ENCODE measurements at regions not wholly inside any gene's neighbourhood (a gene's known extent, or its start where the extent isn't known, plus 50 kb on each side); places are given as distances from the start of the nearest gene placed in this dataset.

DNA sequence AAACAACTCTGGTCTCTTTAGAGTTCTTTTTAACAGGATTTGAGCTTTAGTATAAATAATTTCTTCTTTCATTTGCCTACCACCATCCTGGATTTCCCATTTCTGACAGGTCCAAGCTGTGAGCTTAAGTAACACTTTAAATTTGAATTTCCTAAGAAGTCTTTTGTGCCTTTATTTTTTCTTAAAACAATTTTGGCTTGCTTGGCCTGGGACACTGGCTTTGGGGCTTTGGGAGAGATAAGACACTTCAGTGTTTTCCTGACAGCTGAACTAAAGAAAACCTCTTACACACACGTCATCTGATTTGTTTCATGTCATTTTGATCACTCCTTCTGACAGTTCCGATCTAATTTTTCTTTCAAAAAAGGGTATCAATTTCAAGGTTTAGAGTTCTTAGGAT, 121.3 kb upstream of the BMPER start:
- no peak for DNase-seq (ENCODE audit: low read depth)
- TF ChIP-seq, protein P1, sequence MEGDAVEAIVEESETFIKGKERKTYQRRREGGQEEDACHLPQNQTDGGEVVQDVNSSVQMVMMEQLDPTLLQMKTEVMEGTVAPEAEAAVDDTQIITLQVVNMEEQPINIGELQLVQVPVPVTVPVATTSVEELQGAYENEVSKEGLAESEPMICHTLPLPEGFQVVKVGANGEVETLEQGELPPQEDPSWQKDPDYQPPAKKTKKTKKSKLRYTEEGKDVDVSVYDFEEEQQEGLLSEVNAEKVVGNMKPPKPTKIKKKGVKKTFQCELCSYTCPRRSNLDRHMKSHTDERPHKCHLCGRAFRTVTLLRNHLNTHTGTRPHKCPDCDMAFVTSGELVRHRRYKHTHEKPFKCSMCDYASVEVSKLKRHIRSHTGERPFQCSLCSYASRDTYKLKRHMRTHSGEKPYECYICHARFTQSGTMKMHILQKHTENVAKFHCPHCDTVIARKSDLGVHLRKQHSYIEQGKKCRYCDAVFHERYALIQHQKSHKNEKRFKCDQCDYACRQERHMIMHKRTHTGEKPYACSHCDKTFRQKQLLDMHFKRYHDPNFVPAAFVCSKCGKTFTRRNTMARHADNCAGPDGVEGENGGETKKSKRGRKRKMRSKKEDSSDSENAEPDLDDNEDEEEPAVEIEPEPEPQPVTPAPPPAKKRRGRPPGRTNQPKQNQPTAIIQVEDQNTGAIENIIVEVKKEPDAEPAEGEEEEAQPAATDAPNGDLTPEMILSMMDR (IDR thresholded peaks at IDR 0.05; ENCODE audit: low read length, missing control alignments), result no peak
- H3K4me3 ChIP-seq (replicated peaks; ENCODE audit: low read depth, low read length), result no peak overlapping the region

DNA sequence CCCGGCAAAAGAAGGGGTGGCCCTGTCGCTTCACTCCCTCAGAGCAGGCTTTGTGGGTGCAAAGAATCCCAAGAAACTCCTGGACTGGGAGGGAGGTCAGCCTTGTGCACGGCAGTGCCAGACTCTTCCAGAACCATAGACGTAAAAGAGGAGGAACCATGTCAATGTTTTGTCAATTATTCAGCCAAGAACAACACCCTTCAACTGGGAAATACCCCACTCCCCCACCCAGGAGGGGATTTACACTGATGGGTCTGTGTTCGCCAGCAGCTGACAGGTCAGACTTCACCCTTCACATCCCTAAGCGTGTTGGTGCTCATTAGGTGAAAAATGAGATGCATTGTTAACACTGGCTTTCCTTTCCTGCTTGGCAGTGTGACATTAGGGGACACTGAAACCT, 116.8 kb upstream of the BMPER start:
- DNase-seq (ENCODE audit: low read depth), result no peak
- TF ChIP-seq, protein P1 (IDR thresholded peaks at IDR 0.05; ENCODE audit: low read length, missing control alignments), result no peak

DNA sequence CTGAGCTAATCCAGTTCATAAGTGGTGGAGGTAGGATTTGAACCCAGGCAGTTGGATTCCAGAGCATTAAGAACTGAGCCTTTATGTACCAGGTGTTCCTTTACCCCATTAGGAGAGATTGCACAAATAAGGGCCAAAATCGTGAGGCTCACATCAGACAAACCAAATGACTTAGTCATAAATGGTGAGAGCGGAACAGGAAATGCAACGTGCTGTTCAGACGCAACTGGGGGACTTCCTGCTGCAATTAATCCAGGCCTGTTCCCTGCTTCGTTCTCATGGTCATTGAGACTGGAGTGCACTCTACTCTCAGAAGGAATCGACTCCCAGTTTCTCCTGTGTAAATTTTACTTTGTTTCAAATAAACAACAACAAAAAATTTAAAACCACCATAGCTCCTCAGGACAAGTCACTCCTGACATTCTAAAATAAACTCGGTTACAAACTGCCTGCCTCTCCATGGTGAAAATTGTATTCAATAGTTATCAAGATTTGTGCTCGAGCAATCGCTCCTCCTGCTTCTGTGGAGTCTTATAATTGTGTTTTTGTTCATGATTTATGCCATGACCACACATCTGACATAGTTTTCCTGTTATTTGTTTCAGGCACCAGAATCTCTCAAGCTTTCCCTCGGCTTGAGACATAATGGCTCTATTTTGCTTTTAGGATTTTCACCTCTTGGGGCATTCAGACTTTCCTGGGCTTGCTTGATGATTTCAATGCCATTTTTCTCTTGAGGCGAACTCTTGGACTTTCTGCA, 115.3 kb upstream of the BMPER start:
- DNase-seq (ENCODE audit: low read depth), result peak; percentile 57
- TF ChIP-seq, protein P1 (IDR thresholded peaks at IDR 0.05; ENCODE audit: low read length, missing control alignments), result no peak
- no peak overlapping the region for H3K4me3 ChIP-seq (replicated peaks; ENCODE audit: low read depth, low read length)

More for the DNA sequence above, 116.8 kb upstream of the BMPER start:
- H3K4me3 ChIP-seq (replicated peaks; ENCODE audit: low read depth, low read length), result no peak overlapping the region

DNA sequence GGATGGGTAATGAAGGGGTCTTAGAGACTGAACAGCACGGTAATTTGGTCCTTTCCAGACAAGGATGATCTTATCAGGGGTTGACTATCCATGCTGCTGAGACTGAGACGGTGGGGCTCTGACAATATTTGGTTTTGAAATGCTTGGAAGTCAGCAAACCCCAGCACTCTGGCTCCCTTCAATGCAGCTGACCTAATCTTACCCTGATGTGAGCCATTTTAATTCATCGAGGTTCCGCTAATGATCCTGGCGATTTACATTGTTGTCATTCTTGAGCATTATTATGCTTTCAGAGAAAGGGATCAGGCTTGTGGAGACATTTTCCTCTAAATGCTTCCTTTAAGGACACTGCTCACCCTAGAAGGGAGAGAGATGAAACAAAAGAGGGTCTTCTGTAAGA, 114.6 kb upstream of the BMPER start:
- DNase-seq (ENCODE audit: low read depth), result no peak
- no peak overlapping the region for H3K4me3 ChIP-seq (replicated peaks; ENCODE audit: low read depth, low read length)
- TF ChIP-seq, protein P1 (IDR thresholded peaks at IDR 0.05; ENCODE audit: low read length, missing control alignments), result no peak

DNA sequence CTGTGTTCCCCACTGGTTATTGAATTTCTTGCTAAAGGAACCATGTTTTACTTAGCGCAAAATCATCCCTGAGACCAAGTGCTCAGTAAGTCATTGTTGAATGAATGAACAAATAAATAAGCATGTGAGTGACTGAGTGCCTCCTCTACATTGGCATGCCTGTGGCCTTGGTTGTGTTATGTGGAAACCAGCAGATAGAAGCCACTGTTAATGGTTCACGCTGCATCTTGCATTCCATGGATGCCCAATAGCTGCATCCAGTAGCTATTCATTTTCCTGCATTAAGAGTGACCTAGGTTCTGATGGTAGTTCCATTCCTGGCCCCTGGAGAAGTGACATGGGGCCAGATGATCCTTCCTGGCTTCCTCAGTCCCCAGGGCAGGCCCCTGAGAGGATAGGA, 113.3 kb upstream of the BMPER start:
- no peak for DNase-seq (ENCODE audit: low read depth)
- TF ChIP-seq, protein P1 (IDR thresholded peaks at IDR 0.05; ENCODE audit: low read length, missing control alignments), result no peak
- no peak overlapping the region for H3K4me3 ChIP-seq (replicated peaks; ENCODE audit: low read depth, low read length)

DNA sequence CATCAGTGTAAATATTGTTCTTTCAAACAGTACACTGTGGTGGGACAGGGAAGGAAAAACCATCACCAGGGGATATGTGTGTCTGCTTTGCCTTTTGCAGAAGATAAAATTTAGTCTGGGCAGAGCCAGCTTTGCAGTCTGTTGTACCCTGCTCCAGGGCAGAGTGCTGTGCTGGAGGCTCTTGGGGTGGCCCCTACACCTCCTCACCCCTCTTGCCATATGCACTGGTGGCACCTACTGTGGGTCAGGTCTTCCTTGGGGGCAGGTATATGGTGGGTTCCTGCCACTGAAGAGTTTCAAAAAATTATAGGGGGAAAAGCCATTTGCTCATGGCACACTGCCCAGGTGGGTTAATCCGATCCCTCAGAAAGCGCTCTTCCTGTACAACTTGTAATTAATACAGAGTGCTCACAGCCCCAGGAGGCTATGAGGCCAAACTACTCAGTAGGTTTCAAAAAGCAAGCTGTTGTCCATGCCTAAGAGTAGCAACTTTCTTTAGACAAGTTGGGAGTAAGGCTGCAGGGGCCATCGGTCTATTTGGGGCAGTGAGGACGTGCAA, 112.7 kb upstream of the BMPER start:
- TF ChIP-seq, protein P1 (IDR thresholded peaks at IDR 0.05; ENCODE audit: low read length, missing control alignments), result no peak
- H3K4me3 ChIP-seq (replicated peaks; ENCODE audit: low read depth, low read length), result no peak overlapping the region
- DNase-seq (ENCODE audit: low read depth), result no peak

DNA sequence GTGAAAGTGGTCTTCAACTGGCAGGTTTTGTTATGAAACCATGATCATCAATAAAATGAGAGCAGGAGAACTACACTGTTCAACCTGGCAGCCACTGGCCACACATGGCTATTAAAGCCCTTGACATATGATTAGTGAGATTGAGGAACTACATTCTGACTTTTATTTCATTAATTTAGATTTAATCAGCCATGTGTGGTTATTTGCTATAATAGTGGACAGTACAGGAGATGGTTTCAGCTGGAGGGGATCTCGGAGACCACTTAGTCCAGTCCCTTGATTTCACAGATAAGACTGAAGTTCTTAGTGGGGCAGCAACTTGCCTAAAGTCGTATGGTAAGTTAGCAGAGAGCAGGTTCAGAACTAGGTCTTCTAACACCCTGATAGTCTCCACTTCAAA, 111.7 kb upstream of the BMPER start:
- H3K4me3 ChIP-seq (replicated peaks; ENCODE audit: low read depth, low read length), result no peak overlapping the region
- TF ChIP-seq, protein P1 (IDR thresholded peaks at IDR 0.05; ENCODE audit: low read length, missing control alignments), result no peak
- no peak for DNase-seq (ENCODE audit: low read depth)
